ENCODE measurements at regions not wholly inside any gene's neighbourhood (a gene's known extent, or its start where the extent isn't known, plus 50 kb on each side); places are given as distances from the start of the nearest gene placed in this dataset.

DNA sequence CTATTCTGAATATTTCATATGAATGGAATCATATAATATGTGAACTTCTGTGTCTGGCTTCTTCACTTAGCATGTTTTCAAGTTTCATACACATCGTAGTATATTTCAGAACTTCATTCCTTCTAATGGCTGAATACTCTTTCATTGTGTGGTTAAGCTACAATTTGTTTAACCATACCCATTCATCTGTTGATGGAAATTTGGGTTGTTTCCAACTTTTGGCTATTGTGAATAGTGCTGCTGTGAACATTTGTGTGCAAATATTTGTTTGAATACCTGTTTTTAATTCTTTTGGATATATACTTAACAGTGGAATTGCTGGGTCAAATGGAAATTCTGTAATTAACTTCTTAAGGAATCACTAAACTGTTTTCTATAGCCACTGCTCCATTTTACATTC lies 86.0 kb upstream of the MDFIC start:
- Histone ChIP-seq H3K27ac (ENCODE audit: low read length) (no peak overlapping the region), H4K20me1 (ENCODE audit: insufficient read depth, low read length) (no peaks in the 10 kb centered on the region), H3K9me3 (replicated peaks; ENCODE audit: insufficient read depth, low read length) (no peaks in the 10 kb centered on the region), H2AFZ (ENCODE audit: low read length) (no peak overlapping the region), H3K9me2 (replicated peaks; ENCODE audit: insufficient read depth, low read length) (no peaks in the 10 kb centered on the region), H3K36me3 (replicated peaks; ENCODE audit: insufficient read depth, low read length) (no peaks in the 10 kb centered on the region), H3K27me3 (replicated peaks; ENCODE audit: insufficient read depth, low read length) (no peaks in the 10 kb centered on the region), H3K4me3 (ENCODE audit: low read length) (no peak overlapping the region), H3K9ac (ENCODE audit: low read length) (no peak overlapping the region), H3F3A (ENCODE audit: insufficient read depth, low read length) (no peaks in the 10 kb centered on the region), H3K4me1 (ENCODE audit: low read length) (no peaks in the 10 kb centered on the region), H3K4me2 (ENCODE audit: low read depth, low read length) (no peak overlapping the region), H3K79me2 (ENCODE audit: low read length) (no peaks in the 10 kb centered on the region)
- no peak for DNase-seq
- TF ChIP-seq EZH2 (optimal IDR thresholded peaks at IDR 0.05; ENCODE audit: low read depth, low read length): no peak
- no peak for TF ChIP-seq EZH2phosphoT487 (IDR thresholded peaks at IDR 0.05; ENCODE audit: low read length)
- TF ChIP-seq CTCF (IDR thresholded peaks at IDR 0.05; ENCODE audit: low read length): no peak

DNA sequence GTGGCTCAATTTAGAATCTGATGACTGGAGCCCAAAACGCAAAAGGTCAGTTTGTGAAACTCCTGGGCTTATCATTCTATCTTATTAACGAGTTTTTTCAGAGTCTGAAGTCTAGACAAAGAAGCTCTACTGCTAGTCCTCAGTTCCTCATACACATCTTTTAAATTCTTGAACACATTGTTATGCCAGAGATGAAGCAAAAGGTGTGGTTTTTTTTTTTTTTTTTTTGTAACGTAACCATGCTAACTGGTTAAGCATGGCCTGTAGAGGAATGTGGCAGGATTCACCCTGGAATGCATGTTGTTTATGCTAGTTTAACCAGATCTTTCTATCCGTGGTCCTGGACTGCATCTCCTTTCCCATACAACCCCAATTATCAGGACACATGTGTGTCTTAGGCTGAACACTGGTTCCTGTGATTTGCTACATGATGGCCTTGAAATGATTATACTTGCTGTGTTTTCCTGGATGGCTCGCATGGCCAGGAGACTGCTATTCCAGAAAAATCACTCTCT lies 79.3 kb upstream of the MDFIC start:
- H3K4me2 ChIP-seq (ENCODE audit: low read depth, low read length): peak overlapping the region; percentile 7; the same call in 1 of the 2 replicates
- no peak overlapping the region for H3K9ac ChIP-seq (ENCODE audit: low read length)
- H4K20me1 ChIP-seq (ENCODE audit: insufficient read depth, low read length): no peaks in the 10 kb centered on the region
- H3K79me2 ChIP-seq (ENCODE audit: low read length): no peaks in the 10 kb centered on the region
- no peak overlapping the region for H2AFZ ChIP-seq (ENCODE audit: low read length)
- H3F3A ChIP-seq (ENCODE audit: insufficient read depth, low read length): no peaks in the 10 kb centered on the region
- H3K4me3 ChIP-seq (ENCODE audit: low read length): no peak overlapping the region
- no peaks in the 10 kb centered on the region for H3K9me2 ChIP-seq (replicated peaks; ENCODE audit: insufficient read depth, low read length)
- no peaks in the 10 kb centered on the region for H3K27me3 ChIP-seq (replicated peaks; ENCODE audit: insufficient read depth, low read length)
- no peak for DNase-seq
- H3K4me1 ChIP-seq (ENCODE audit: low read length): 0 out of 2 replicates have a peak, but pooled peaks cover 9% of the 10 kb centered on the region
- no peaks in the 10 kb centered on the region for H3K36me3 ChIP-seq (replicated peaks; ENCODE audit: insufficient read depth, low read length)
- no peak overlapping the region for H3K27ac ChIP-seq (ENCODE audit: low read length)
- no peaks in the 10 kb centered on the region for H3K9me3 ChIP-seq (replicated peaks; ENCODE audit: insufficient read depth, low read length)
- TF ChIP-seq EZH2 (optimal IDR thresholded peaks at IDR 0.05; ENCODE audit: low read depth, low read length) (no peak), CTCF (IDR thresholded peaks at IDR 0.05; ENCODE audit: low read length) (no peak), EZH2phosphoT487 (IDR thresholded peaks at IDR 0.05; ENCODE audit: low read length) (no peak)

DNA sequence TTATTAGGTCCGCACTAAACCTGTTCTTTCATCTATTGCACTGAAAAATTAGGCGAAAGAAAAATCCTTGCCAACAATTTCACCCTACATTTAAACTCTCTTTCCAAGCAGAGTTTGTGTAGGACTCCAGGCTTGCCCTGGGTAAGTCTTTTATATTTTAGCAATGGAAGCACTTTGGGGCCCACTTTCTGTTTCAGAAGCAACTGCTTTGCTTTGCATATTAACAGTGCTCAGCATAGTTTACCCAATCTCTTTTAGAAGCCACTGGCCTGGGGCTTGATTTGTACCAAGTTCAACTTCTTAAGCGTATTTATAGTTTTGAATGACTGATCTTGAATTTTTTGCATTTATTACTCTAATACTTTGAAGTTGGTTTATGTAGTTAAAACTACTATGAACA lies 78.8 kb upstream of the MDFIC start:
- H3K79me2 ChIP-seq (ENCODE audit: low read length): no peaks in the 10 kb centered on the region
- no peaks in the 10 kb centered on the region for H3K27me3 ChIP-seq (replicated peaks; ENCODE audit: insufficient read depth, low read length)
- H3K4me1 ChIP-seq (ENCODE audit: low read length): 0 out of 2 replicates have a peak, but pooled peaks cover 9% of the 10 kb centered on the region
- H2AFZ ChIP-seq (ENCODE audit: low read length): no peak overlapping the region
- H3K27ac ChIP-seq (ENCODE audit: low read length): no peak overlapping the region
- peak; percentile 62 for DNase-seq
- H3K9me3 ChIP-seq (replicated peaks; ENCODE audit: insufficient read depth, low read length): no peaks in the 10 kb centered on the region
- H3K4me2 ChIP-seq (ENCODE audit: low read depth, low read length): peak overlapping the region; percentile 7; the same call in 1 of the 2 replicates
- H4K20me1 ChIP-seq (ENCODE audit: insufficient read depth, low read length): no peaks in the 10 kb centered on the region
- H3K36me3 ChIP-seq (replicated peaks; ENCODE audit: insufficient read depth, low read length): no peaks in the 10 kb centered on the region
- no peak for TF ChIP-seq EZH2phosphoT487 (IDR thresholded peaks at IDR 0.05; ENCODE audit: low read length)
- TF ChIP-seq EZH2 (optimal IDR thresholded peaks at IDR 0.05; ENCODE audit: low read depth, low read length): no peak
- no peak for TF ChIP-seq CTCF (IDR thresholded peaks at IDR 0.05; ENCODE audit: low read length)
- no peak overlapping the region for H3K9ac ChIP-seq (ENCODE audit: low read length)
- H3K9me2 ChIP-seq (replicated peaks; ENCODE audit: insufficient read depth, low read length): no peaks in the 10 kb centered on the region
- H3F3A ChIP-seq (ENCODE audit: insufficient read depth, low read length): no peaks in the 10 kb centered on the region
- no peak overlapping the region for H3K4me3 ChIP-seq (ENCODE audit: low read length)
